Peyer's patch (tissue), 4 donors: ENCODE measurements at regions not wholly inside any gene's neighbourhood (a gene's known extent, or its start where the extent isn't known, plus 50 kb on each side); places are given as distances from the start of the nearest gene placed in this dataset.

Experiments used
- DNase-seq, 3 donors: peaks; one replicate each; pipeline ENCODE4 v3.0.0-alpha.2; 2017 to 2019
- H3K27ac ChIP-seq, 4 donors: fragments of 200-600 bp; sonication (generic); one replicate each; pipeline ENCODE4 v1.5.1; 2016 to 2019
- H3K27me3 ChIP-seq, 2 donors: fragments of 200-600 bp; sonication (generic); one replicate each; pipeline ENCODE4 v1.5.1; 2019
- H3K36me3 ChIP-seq, 3 donors: fragments of 200-600 bp; sonication (generic); one replicate each; pipeline ENCODE4 v1.5.1; 2016 to 2019
- H3K4me1 ChIP-seq, 4 donors: fragments of 200-600 bp; sonication (generic); one replicate each; pipeline ENCODE4 v1.5.1; 2016 to 2019
- H3K4me3 ChIP-seq, 4 donors: fragments of 200-600 bp; sonication (generic); 1 replicate in 3 of 4; 2 replicates in 1 of 4; pipeline ENCODE4 v1.5.1; 2016 to 2019; ENCODE audit warnings: mild to moderate bottlenecking in 1 of 4
- H3K9me3 ChIP-seq, 4 donors: fragments of 200-600 bp; sonication (generic); one replicate each; pipeline ENCODE4 v1.5.1; 2016 to 2019; ENCODE audit warnings: mild to moderate bottlenecking in 1 of 4
- CTCF ChIP-seq, 6 experiments: fragments of 450-650 bp in 4 of 6; fragments of 200-600 bp in 2 of 6; sonication (generic) in 1 of 6; IDR thresholded peaks; one replicate each; pipeline ENCODE4 v1.5.1; 2017 to 2019; ENCODE audit warnings: antibody characterized with exemption in 6 of 6, mild to moderate bottlenecking in 3 of 6, moderate library complexity in 1 of 6
- POLR2A ChIP-seq, 2 donors: fragments of 450-650 bp; IDR thresholded peaks; one replicate each; pipeline ENCODE4 v1.5.1; 2017; ENCODE audit warnings: antibody characterized with exemption in 2 of 2, mild to moderate bottlenecking in 2 of 2, moderate library complexity in 2 of 2

DNA sequence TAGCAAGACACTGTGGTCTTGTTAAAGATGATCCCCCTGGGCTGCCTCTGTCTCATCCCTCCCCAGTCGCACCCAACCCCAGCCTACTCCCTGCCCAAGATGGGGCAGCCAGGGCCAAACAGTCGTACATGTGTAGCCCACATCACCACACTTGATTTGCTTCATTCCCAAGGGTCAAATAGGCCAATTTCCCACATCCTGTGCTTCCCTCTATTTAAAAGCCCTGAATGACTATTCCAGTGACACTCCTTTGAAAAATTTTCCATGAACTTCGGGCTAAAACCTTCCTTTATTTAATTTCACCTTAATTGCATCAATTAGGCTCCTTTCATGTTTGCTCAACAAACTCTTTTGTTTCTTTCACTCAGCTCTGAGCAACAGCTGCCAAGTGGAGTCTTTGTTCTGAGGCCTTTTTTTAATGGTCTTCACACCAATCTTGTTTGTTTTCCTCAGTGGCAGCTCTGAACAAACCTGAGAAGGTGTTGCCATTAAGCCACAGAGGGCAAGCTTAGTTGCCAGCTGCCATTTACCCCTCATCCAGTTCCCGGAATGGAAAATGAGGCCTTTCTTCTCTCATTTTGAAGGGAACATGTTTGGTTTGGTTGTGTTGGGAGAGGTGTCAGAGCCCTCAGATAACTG, 126.9 kb downstream of the APIP start:
- Histone ChIP-seq H3K9me3 (no peaks in the 10 kb centered on the region), H3K27ac (no peak overlapping the region), H3K4me1 (peaks cover 0 to 17% (median 0%) of the 10 kb centered on the region in 4 donors), H3K27me3 (no peaks in the 10 kb centered on the region), H3K36me3 (no peaks in the 10 kb centered on the region), H3K4me3 (no peak overlapping the region)
- TF ChIP-seq CTCF (IDR thresholded peaks at IDR 0.05) (no peak), POLR2A (IDR thresholded peaks at IDR 0.05) (no peak)
- DNase-seq = no peak

DNA sequence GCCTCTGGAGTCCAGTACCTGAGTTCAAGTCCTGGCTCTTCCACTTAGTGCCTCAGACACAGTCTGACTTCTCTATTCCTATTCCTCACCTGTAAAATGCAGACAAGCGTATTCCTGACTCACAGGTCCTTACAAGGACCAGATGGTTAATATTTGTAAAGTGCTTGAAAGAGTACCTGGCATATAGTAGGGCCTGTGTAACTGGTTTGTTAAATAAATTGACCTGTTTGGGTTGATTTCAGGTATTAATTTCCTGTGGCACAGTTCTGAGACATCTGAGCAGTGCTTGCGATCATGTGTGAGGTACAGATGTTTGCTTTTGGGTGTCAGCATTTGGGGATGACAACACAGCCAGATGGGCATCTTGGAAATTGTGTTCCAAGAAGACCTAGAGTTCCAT, 127.5 kb downstream of the APIP start:
- Histone ChIP-seq H3K4me1 (peaks cover 0 to 17% (median 0%) of the 10 kb centered on the region in 4 donors), H3K4me3 (no peak overlapping the region), H3K36me3 (no peaks in the 10 kb centered on the region), H3K27ac (no peak overlapping the region), H3K27me3 (no peaks in the 10 kb centered on the region), H3K9me3 (no peaks in the 10 kb centered on the region)
- DNase-seq = no peak
- TF ChIP-seq POLR2A (IDR thresholded peaks at IDR 0.05) (no peak), CTCF (IDR thresholded peaks at IDR 0.05) (no peak)

DNA sequence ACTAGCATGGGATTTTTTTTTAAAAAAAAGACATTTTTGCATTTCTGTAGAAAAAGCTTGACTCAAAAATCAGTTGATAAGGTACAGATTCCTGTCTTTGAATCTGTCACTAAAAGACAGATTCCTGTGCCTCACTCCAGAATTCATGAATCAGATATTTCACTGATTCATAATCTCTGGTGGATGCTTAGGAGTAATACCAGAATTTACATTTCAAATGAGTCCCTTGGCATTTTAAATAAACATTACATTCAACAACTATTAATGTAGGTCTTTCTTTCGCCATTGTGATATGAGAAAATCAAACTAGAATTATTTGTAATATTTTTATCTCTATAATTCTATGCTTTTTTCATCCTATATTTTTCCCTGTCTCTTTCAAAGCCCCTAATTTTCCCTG, 128.3 kb downstream of the APIP start:
- no peaks in the 10 kb centered on the region for H3K36me3 ChIP-seq
- no peak for DNase-seq
- no peaks in the 10 kb centered on the region for H3K9me3 ChIP-seq
- H3K27ac ChIP-seq = no peak overlapping the region
- no peak for TF ChIP-seq POLR2A (IDR thresholded peaks at IDR 0.05)
- TF ChIP-seq CTCF (IDR thresholded peaks at IDR 0.05) = no peak
- peaks cover 0 to 15% (median 0%) of the 10 kb centered on the region in 4 donors for H3K4me1 ChIP-seq
- no peaks in the 10 kb centered on the region for H3K27me3 ChIP-seq
- no peak overlapping the region for H3K4me3 ChIP-seq

DNA sequence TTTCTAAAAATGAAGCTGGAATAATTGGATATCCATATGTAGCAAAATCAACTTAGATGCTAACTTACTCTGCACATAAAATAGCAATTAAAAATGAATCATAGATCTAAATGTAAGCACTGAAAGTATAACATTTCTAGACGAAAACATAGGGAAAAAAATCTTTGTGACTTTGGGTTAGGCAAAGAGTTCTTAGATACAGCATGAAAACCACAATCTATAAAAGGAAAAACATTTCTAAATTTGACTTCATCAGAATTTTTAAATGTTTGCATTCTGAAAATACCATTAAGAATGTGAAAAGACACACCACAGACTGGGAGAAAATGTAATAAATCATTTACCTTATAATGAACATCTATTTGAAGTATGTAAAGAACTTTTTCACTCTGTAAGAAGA, 128.8 kb downstream of the APIP start:
- DNase-seq = no peak
- TF ChIP-seq POLR2A (IDR thresholded peaks at IDR 0.05) (no peak), CTCF (IDR thresholded peaks at IDR 0.05) (no peak)
- Histone ChIP-seq H3K4me1 (peaks cover 0 to 10% (median 0%) of the 10 kb centered on the region in 4 donors), H3K36me3 (no peaks in the 10 kb centered on the region), H3K9me3 (no peaks in the 10 kb centered on the region), H3K4me3 (no peak overlapping the region), H3K27me3 (no peaks in the 10 kb centered on the region), H3K27ac (no peak overlapping the region)

- H3K4me3 ChIP-seq = no peak overlapping the region
- no peaks in the 10 kb centered on the region for H3K9me3 ChIP-seq
- TF ChIP-seq CTCF (IDR thresholded peaks at IDR 0.05) (no peak), POLR2A (IDR thresholded peaks at IDR 0.05) (no peak)
- H3K27ac ChIP-seq = no peak overlapping the region
- no peaks in the 10 kb centered on the region for H3K36me3 ChIP-seq
- DNase-seq = no peak
- no peaks in the 10 kb centered on the region for H3K4me1 ChIP-seq
- H3K27me3 ChIP-seq = no peaks in the 10 kb centered on the region
Measured at GRCh38 chr11:34784318-34784841, 131.8 kb downstream of the APIP start.
